GM18517 (cell line): ENCODE measurements at regions not wholly inside any gene's neighbourhood (a gene's known extent, or its start where the extent isn't known, plus 50 kb on each side); places are given as distances from the start of the nearest gene placed in this dataset.

Experiments used
- ATAC-seq: cut with Tn5 transposase; IDR thresholded peaks from one replicate; pipeline ENCODE4 v1.9.1; 2021; ENCODE audit warnings: mild to moderate bottlenecking, moderate library complexity; ENCODE audit not compliant: unreplicated experiment

DNA sequence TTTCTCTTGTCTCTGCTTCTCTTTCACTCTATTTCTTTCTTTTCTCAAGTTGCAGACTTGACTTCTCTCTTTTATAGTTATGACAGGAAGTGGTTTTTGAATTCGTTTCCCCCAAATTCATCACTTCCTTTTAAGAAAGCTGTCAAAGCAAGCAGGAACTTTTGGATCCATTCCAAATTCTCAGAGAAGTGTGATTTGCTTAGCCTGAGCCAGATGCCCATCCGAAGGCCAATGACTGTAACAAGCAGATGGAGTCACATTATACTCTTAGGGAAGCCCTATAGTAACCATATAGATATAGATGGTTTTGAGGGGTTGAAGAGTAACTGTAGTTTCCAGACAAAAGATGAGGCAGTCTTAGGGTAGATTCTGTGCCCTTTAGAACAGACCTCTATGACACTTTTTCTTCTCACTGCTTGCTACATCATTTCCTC is 592.0 kb upstream of the KCNMB2 start:
- ATAC-seq: no peak

DNA sequence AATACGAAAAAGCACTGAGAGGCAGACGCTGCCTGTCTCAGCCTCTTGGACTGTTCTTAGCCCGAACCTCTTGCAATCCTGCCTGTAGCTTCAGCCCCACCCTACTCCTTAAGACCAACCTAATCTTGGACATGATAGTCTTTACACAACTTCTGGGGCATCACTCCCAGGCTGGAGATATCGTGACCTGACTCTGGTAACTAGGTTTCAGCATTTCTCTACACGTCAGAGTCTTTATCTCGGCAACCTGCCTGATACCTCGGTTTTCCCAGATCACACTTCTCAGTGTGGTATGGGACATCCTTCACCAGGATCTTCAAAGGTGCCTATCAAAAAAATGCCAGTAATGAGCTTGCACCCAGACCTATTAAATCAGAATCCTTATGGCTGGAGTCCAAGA is 590.2 kb upstream of the KCNMB2 start:
- ATAC-seq: no peak

DNA sequence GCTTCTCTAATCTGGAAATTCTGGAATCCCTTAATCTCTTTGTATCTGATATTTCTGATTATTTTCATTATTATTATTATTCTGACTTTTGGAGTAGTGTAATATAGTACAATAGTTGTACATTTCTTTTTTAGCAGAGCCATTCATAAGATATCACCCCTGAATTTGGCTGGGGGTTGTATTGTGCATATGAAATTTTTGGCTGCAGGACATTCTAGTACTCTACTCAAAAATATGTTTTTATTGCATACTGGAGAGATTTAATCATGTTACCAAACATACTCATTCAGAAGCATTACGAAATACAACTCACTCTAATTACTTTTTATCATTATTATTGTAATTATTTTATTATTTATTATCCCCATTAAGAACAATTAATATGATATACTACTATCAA is 589.7 kb upstream of the KCNMB2 start:
- ATAC-seq: no peak

DNA sequence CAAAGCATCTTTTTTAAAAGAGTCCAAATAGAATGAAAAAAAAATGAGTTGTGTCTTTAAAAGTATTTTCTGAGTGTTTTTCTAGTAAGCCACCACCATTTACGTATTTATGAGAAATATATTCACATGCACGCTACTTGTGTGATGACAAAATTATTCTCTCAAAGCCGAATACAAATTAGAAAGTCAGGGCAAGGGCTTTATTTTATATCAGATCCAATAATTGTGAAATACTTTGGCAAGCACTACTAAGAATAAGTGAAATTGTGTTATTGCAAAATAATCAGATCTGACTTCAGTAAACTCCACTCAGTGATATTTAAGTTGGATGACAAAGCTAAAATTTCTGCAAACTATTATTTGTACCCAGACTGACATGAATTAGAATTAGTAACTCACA is 589.3 kb upstream of the KCNMB2 start:
- no peak for ATAC-seq

DNA sequence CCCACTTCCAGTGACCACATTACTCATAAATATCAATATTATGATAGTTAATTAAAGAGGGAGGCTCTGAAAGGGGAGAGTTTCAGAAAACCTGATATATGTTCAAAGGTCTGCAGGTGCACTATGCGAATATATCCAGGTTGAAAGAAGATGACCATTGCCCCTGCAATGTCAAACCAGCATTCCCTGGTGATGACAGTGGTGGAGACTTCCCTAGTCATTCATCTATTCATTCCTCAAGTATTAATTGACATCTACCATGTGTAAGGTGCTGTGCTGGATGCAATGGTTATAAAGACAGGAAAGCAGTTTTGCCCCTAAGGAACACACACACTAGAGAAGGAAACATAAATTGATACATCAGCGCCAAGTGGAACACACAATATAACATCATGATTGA is 588.3 kb upstream of the KCNMB2 start:
- no peak for ATAC-seq

DNA sequence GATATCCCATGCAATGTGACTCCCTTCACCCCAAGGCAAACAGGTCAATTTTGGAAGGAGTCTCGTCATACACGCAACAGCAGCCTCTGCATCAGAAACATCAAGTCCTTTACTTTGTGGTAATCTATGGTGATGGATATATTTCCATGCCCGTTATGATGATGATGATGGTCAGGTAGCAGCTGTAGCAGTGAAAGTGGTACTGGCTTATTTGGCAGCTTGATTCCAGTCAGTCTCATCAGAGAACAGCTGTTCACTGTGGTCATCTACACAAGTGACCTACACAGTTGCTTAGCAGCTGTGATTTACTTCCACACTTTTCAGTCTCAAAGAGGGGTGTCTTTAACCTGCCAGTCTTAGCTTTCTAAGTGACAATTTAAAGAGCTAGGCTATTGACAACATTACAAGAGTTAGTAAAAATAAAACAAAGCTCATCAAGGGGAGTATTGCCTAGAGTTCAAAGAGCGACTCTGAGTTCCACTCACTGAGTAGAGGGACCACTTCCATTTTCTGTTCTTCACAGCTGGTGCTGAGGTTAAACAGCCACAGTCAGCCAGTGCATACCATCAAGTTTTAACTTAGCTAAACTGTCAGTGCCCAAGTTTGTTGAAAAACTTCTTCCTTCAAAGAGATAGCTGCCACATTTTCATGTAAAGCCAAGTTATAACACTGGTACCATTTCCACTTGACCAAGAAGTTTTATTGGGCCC is 587.4 kb upstream of the KCNMB2 start:
- no peak for ATAC-seq

DNA sequence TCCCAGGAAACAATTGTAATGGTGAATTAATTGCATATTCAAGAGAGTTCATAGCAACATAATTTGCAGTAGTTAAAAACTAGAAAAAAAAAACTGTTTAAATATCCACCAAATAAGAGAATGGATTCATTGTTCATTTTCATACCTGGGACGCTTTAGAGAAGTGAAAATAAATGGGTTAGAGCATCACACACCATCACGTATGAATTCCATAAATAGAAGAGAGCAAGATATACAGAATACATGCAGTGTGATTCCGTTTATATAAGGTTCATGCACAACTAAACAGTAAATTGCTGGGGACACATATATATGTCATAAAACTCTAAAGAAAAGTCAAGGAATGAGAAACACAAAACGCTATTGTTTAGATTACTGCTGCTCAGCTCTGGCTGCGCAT is 577.0 kb upstream of the KCNMB2 start:
- no peak for ATAC-seq

DNA sequence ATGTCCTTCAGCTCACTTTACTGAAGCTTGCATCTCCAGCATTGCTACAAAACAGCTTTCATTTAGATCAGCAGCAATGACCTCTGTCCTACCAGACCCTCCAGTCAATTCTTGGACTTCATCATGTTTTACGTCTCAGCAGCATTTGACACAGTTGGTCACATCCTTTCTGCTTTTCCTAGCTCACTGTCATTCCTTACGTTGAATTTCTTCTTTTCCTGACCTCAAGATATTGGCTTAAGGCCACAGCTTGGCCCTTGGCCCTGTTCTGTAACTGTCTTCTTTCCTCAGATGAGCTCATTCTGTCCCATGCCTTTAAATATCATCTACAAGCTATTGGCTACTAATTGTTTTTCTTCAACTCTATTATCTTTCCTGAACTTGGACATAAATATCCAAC is 576.2 kb upstream of the KCNMB2 start:
- ATAC-seq: no peak

DNA sequence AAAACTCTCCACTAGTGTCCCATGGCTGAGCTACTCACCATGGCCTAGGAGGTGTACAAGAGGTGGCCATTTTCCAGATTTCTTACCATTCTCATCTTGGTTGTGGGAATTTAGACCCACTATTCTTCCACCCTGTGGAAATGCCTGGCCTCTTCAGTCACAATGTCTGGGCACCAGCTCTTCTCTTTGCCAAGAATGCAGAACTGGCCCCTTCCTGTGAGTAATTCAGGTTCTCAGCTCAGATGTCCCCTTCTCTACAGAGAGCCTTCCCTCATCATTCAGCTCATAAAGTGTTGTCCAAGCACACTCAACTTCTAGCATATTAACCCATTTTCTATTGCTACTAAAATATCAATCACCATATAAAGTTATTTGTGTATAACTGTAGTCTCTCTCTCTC is 575.5 kb upstream of the KCNMB2 start:
- ATAC-seq: no peak

DNA sequence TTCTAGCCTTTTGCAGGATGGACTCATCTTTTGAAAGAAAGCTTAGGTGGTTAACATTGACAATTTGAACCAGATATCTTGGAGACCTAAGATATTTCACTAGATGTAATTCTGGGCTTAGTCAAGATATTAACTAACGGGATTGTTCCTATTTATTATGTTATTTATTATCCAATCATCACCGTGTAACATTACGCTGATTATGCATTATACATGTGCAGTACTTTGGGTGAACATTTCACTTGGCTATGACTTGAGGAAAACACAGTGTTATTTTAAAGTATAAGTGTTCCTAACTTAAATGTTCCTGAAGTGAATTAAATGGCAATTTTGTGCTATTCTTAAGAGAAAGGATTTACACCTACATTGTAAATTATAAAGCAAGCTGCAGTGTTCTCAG is 574.5 kb upstream of the KCNMB2 start:
- ATAC-seq: no peak

DNA sequence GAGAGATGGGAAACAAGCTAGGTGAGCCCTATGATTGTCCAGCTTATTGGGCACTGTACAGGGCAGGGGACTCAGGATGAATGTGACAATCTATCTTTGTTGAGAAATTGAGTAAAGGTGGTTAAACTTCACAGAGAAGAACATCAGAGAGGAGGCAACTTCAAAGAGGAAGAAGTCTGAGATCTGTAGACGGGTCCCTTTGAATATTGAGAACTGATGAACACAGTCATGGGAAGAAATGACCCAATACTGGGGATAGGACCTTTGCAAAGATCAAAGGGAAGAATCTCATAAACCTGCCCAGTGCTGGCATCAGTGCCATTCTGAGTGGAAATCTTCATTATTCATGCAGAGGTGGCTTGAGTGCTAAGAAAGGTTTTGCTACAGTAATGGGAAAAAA is 569.7 kb upstream of the KCNMB2 start:
- ATAC-seq: no peak

DNA sequence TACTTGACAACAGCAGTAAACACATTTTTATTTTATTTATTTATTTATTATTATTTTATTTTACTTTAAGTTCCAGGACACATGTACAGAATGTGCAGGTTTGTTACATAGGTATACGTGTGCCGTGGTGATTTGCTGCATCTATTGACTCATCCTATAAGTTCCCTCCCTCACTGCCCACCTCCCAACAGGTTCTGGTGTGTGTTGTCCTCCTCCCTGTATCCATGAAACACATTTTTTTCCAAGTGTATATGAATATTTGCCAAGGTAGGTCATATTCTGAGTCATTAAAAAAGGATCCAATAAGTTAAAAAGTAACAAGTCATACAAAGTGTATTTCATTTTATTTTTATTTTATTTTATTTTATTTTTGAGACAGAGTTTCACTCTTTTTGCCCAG is 567.3 kb upstream of the KCNMB2 start:
- ATAC-seq: no peak

DNA sequence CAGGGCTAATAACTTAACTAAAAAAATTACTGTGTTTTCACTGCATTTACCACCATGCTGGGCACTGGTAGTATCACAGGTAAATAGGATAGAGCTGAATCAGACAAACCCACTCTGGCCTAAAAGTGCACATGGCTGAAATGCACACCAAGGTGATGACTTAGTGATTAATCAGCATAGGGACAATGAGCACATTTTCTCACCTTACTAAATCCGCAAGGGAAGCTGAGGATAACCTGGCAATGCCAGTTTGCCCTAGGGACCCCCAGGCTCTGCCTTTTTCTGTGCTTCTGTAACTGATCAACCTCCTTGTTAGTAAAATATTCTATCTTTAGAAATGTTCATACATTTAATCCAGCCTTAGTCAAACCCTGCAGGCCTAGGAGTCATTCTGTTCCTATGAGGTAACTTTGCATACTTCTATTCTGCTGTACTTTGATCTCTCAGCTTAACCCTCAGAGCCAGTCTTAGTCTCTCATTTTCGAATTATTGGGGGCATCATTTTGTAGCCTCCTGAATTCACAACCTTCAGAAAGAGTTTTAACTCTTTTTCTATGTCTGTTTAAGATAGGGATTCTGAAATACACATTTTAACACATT is 562.9 kb upstream of the KCNMB2 start:
- no peak for ATAC-seq

DNA sequence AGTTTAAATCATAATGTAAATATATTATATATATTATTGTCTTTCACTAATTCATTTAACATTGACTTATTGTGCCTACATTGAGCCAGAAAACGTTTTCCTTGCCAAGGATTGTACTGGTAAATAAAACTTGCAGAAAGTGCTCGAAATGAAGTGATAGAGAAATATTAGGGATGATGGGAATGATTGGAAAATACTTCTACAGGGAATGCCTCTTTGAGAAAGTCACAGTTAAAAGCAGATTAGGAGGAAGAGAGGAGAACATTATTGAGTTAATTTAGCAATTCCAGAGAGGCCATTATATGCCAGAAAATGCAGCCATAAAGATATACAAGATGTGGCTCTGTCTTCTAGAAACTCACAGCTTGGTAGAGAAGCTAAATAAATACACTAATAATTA is 560.0 kb upstream of the KCNMB2 start:
- no peak for ATAC-seq

DNA sequence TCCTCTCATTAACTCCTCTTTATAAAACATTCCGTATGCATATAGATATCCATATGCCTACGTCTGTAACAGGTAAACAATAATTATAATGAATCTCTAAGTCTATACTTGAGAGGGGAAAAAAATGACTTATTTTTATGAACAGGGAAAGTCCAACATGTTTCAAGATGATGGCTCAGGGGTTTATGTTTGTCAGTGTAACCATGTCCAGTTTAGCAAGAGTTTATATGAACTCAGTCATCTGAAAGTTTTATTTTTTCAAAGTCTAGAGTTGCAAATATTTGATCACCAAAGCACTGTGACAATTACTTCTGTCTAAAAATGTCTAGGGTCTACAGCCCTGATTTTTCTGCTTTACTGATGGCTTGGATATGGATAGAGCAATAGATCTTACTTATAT is 559.4 kb upstream of the KCNMB2 start:
- no peak for ATAC-seq

DNA sequence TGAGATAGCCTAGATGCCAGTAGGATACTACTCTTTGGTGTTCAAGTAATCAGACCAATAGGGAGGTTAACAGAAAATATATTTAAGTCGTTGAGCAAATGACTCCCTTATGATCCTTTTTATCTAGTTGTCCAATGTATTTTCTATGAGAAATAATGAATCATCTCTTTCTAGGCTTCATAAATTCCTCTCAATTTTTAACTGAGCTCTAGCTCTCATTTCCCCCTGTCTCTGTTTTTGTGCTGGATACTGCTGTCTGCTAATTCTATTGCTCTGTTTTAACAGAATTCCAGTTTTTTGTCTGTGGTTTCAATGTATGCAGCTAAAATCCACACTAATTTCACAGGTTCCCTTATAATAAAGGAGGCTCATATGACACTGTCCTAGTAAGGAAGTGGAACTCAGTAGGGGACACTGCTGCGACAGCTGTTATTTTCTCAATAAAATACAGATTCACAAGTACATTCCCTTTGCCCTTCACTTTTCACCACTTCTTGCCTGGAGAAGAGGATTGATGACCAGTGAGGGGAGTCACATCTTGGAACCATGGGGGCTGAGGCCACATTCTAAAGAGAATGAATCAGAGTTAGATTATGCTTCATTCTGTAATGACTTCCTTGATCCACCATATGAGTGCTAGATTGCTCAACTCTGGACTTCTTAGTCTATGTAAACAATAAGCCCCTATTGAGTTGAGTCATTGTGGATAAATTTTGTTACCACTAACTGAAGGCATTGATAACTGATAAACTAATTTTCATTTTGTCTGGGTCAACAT is 558.7 kb upstream of the KCNMB2 start:
- no peak for ATAC-seq

DNA sequence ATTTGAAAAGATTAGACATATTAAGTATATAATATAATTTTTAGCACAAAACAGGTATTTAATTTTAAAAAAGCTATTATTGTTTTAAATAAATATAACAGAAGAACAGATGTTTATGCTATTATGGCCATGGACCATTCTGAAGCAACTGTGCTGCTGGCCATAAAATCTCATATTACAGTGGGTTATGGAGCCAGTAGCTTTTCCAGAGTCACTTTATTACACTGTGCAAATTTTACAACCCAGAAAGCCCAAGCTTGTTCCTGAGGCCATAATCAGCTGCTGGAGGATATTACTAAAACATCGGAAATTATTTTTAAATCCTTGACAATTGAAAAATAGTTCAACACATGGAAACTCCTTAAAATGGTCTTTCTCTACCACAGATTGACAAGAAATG is 557.3 kb upstream of the KCNMB2 start:
- ATAC-seq: no peak

DNA sequence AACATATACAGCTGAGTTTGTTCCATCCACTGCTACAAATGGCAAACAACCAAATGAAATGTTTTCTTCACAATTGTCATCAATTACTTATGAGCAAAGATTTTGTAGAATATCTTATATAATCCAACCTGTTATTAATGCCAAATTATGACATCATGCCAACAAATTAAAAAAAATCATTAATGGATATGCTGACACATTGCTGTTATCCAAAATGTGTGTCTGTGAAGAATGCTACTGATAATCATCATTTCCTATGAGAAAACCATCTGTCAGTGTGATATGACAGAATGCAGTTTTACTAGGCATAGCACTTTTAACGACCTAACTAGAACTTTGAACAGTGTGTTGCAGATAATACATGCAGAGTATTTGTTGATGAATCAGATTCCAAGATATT is 556.5 kb upstream of the KCNMB2 start:
- ATAC-seq: no peak

DNA sequence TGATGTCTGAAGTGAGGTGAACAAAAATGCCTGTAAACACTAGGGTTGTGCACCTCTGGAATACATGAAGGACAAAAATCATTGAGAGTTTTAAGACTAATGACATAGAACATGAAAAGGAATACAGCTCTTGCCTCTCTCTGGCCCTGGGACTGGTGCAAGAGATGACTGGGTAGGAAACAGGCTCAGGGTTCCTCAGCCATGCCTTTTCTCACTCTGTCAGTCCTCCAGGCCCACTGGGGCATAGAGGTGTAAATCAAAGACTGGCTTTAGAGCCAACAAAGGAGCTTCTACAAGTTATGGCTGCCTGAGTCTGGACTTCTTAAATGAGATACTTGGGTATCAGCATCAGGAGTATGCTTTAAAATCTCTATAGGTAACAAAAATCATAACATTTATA is 554.7 kb upstream of the KCNMB2 start:
- ATAC-seq: no peak

DNA sequence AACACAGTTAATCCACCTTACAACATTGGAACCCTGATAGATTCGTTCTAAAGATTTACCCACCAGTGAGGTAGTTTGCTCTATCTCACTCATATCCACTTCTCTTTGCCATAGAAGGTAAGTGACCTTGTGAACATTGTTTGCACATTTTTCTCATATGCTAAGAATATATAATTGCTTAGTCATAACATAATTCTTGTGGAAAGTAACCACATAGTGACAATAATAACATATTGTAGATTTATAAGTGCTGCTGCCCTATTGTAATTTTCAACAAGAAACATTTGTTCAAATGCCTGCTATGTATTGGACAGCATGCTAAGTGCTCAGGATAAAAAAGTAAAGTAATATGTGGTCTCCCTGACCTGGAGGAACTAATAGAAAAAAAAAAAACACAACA is 554.2 kb upstream of the KCNMB2 start:
- no peak for ATAC-seq

DNA sequence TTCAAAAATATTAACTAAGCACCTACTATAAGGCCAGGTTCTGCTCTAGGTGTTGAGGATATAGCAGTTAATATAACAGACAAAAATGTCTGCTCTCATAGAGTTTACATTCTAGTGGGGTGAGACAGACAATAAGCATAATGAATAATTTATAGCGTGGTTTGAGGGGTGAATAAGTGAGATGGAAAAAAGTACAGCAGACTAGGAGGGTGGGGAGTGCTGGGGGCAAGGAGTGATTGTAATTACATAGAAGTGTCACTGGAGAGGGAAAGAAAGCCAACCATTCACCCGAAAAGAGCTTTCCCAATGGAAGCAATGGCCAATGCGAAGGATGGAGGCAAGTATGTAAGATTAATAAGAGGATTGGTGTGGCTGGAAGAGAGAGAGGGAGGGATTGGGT is 552.9 kb upstream of the KCNMB2 start:
- no peak for ATAC-seq
